Stimulated activated CD8-positive, alpha-beta memory T cell treated with anti-CD3 and anti-CD28 coated beads, Interleukin-15, amount 100 ng/mL, for 48 hours (primary cell): ENCODE measurements at regions not wholly inside any gene's neighbourhood (a gene's known extent, or its start where the extent isn't known, plus 50 kb on each side); places are given as distances from the start of the nearest gene placed in this dataset.

Experiments used
- DNase-seq, 2 donors: peaks; one replicate each; pipeline ENCODE4 v3.0.0-alpha.2; 2020; ENCODE audit warnings: low read depth in 2 of 2

GRCh38 chr10:36173364-36173763 lies 531.3 kb upstream of the FZD8 start:
- DNase-seq: no peak

- no peak for DNase-seq
These were observed 530.2 kb upstream of the FZD8 start for GRCh38 chr10:36171953-36172940.

GRCh38 chr10:36171556-36171952 lies 529.5 kb upstream of the FZD8 start:
- no peak for DNase-seq

- DNase-seq: no peak
These were observed 528.9 kb upstream of the FZD8 start for GRCh38 chr10:36170943-36171501.

GRCh38 chr10:36170142-36170719 lies 528.1 kb upstream of the FZD8 start:
- no peak for DNase-seq

GRCh38 chr10:36168777-36169176 lies 526.7 kb upstream of the FZD8 start:
- no peak for DNase-seq

- DNase-seq: no peak
These were observed 522.7 kb upstream of the FZD8 start for GRCh38 chr10:36164556-36165504.

- no peak for DNase-seq
These were observed 521.7 kb upstream of the FZD8 start for GRCh38 chr10:36163827-36164226.

- DNase-seq: no peak
These were observed 515.4 kb upstream of the FZD8 start for GRCh38 chr10:36157486-36157885.

GRCh38 chr10:36148207-36148606 lies 506.1 kb upstream of the FZD8 start:
- no peak for DNase-seq

- DNase-seq: no peak
These were observed 505.4 kb upstream of the FZD8 start for GRCh38 chr10:36147529-36147928.

- DNase-seq: no peak
These were observed 499.9 kb upstream of the FZD8 start for GRCh38 chr10:36141856-36142560.

- no peak for DNase-seq
These were observed 487.0 kb upstream of the FZD8 start for GRCh38 chr10:36129051-36129450.

GRCh38 chr10:36126076-36126475 lies 484.0 kb upstream of the FZD8 start:
- DNase-seq: no peak

- no peak for DNase-seq
These were observed 477.4 kb upstream of the FZD8 start for GRCh38 chr10:36119455-36119854.

GRCh38 chr10:36118314-36118713 lies 476.2 kb upstream of the FZD8 start:
- no peak for DNase-seq

GRCh38 chr10:36117890-36118289 lies 475.8 kb upstream of the FZD8 start:
- DNase-seq: no peak

- no peak for DNase-seq
These were observed 475.1 kb upstream of the FZD8 start for GRCh38 chr10:36117231-36117630.

- no peak for DNase-seq
These were observed 474.6 kb upstream of the FZD8 start for GRCh38 chr10:36116731-36117130.

GRCh38 chr10:36116040-36116439 lies 473.9 kb upstream of the FZD8 start:
- DNase-seq: no peak

- no peak for DNase-seq
These were observed 473.3 kb upstream of the FZD8 start for GRCh38 chr10:36115364-36115763.
